ENCODE measurements at regions not wholly inside any gene's neighbourhood (a gene's known extent, or its start where the extent isn't known, plus 50 kb on each side); places are given as distances from the start of the nearest gene placed in this dataset.

GRCh38 chr3:111473550-111473949 is 68.4 kb upstream of the CD96 start:
- DNase-seq (ENCODE audit: low read depth in 2 of 2) = no peak

- DNase-seq (ENCODE audit: low read depth in 2 of 2) = no peak
Measured at GRCh38 chr3:111476701-111477100, 65.3 kb upstream of the CD96 start.

- DNase-seq (ENCODE audit: low read depth in 2 of 2) = no peak
Measured at GRCh38 chr3:111480091-111480490, 61.9 kb upstream of the CD96 start.

GRCh38 chr3:111481551-111481950 is 60.4 kb upstream of the CD96 start:
- no peak for DNase-seq (ENCODE audit: low read depth in 2 of 2)

DNA sequence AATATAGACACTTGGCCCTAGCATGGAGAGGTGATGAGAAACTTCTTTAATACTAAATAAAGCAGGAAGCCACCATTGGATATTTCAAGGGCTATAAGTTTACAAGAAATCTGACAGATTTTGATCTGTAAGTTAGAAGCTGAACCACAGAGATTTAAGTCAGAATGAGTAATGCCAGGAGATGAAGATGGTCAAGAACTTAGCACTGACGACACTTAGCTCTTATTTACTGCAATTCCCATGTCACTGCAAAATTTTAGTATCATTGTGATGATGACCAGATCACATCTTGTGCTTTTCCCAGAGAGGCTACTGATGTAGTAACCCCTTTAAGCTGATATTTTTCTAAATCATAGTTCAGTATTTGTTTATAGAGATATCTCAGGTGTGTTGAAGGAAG is 59.4 kb upstream of the CD96 start:
- no peak for DNase-seq (ENCODE audit: low read depth in 2 of 2)

- DNase-seq (ENCODE audit: low read depth in 2 of 2) = no peak
Measured at GRCh38 chr3:111485086-111485485, 56.9 kb upstream of the CD96 start.
